Esophagus squamous epithelium (tissue), 4 donors: ENCODE measurements at regions not wholly inside any gene's neighbourhood (a gene's known extent, or its start where the extent isn't known, plus 50 kb on each side); places are given as distances from the start of the nearest gene placed in this dataset.

Source experiments
- CTCF ChIP-seq, 6 experiments: fragments of 450-650 bp in 4 of 6; fragments of 200-600 bp in 2 of 6; sonication (generic) in 2 of 6; IDR thresholded peaks; one replicate each; pipeline ENCODE4 v1.5.1; 2016 to 2019; ENCODE audit warnings: antibody characterized with exemption in 6 of 6, mild to moderate bottlenecking in 4 of 6, moderate library complexity in 4 of 6
- POLR2A ChIP-seq, 4 donors: fragments of 450-650 bp; IDR thresholded peaks; one replicate each; pipeline ENCODE4 v1.6.1; 2017; ENCODE audit warnings: antibody characterized with exemption in 4 of 4, mild to moderate bottlenecking in 4 of 4, moderate library complexity in 3 of 4

GRCh38 chr1:30274173-30274970, 449.0 kb downstream of the MATN1 start:
- TF ChIP-seq CTCF (IDR thresholded peaks at IDR 0.05) (no peak), POLR2A (IDR thresholded peaks at IDR 0.05) (no peak)
